CD1c-positive myeloid dendritic cell (primary cell): ENCODE measurements at regions not wholly inside any gene's neighbourhood (a gene's known extent, or its start where the extent isn't known, plus 50 kb on each side); places are given as distances from the start of the nearest gene placed in this dataset.

Source experiments
- DNase-seq: peaks from one replicate; pipeline ENCODE4 v3.0.0-alpha.2; 2016; ENCODE audit errors: extremely low spot score

DNA sequence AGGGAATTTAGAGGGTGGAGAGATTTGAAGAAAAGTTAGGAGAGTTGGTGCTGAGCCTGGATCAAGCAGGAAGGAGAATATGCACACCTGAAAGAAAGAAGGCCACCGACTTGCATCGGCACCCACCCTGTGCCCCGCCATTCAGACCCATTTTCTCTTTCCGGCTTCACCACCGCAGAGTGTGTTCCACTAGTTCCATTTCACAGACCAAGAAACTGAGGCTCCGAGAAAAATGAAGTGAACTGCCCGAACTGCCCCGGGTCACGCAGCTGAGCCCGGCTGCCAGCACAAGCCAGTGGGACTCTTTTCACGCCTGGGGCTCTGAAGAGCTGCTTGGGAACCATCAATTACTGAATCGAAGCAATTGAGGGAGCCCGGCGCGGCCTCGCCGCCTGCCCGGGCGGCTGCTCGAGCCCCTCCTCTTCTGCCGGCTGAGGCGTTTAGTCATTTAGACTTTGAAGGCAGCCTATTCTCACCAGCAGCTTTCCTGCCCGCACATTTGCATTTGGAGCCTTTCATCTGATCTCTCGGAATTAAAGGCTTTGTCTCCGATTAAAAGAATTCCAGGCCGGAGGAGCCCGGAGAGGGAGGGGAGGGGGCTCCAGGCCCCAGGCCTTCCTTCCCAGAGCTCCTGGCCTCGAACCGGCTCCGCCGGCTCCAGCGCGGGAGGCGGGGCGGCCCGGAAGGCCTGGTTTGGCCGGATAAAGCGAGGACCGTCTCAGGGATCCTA, 140.2 kb upstream of the PJA1 start:
- DNase-seq = no peak

DNA sequence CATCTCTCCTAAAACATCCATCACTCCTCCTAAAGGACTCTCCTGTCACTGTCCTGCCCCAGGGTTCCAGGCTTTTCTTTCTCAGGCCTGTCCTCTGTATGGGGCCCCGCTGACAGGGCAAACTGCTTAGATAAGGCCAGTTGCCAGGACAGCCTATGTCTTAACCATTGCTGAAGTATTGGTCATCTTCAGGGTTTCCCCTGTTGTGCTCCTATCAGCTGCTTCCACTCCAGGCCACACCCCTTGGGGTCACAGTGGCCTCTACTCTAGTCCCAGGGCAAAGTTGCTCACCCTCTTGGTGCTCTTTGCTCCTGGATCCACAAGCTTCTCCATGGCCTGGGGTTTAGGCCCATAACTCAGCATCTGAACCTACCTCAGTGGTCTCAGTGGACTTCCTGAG, 138.0 kb upstream of the PJA1 start:
- DNase-seq = no peak

DNA sequence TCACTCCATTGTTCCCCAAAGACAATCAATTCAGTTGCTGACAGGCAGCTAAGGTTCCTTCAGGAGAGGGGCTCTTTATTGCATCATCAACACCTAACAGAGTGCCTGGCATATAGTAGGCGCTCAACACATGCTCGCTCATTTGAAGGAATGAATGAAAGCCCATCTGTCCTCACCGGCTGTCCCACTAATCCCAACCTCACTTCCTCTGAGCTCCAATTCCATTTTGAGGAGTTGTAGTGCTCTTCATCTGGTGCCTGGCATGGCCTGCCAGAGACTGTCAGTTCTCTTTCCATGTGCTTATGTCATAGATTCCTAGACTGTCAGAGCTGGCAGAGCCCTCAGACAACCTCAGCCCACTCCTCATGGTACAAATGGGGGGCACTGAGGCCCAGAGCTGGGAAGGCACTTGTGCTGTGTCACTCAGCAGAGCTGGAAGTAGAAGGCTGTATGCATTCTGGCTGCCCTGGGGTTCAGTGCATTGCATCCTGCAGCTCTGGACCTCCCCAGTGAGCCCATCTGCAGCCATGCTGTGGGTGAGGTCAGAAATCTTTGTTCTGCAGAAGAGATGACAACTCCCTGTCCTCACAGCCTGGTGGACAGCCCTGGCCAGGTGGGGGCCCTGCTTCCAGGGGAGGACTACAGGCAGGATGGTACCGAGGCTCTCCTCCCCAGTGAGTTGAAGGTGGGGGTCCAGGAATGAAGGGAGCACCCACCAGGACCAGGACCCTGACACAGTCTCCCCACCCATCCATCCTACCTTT, 134.9 kb upstream of the PJA1 start:
- DNase-seq = no peak

DNA sequence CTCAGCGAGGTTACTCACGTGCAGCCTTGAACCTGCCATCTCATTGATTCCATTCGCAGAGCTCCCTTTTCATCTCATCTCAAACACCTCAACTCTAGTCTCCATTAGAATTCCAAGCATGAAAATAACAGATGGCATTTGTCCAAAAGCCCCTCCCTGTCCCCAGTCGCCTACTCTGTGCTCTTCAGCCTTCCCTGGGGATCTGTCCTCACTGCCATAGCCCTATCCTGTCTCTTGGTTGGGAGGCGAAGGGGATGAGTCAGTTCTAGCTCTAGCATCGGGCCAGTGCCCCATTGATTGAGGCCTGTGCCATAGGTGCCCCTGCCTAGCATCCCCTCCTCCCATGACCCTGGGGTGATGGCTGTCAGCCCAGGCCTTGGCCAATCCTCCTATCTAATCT, 134.0 kb upstream of the PJA1 start:
- DNase-seq = no peak

DNA sequence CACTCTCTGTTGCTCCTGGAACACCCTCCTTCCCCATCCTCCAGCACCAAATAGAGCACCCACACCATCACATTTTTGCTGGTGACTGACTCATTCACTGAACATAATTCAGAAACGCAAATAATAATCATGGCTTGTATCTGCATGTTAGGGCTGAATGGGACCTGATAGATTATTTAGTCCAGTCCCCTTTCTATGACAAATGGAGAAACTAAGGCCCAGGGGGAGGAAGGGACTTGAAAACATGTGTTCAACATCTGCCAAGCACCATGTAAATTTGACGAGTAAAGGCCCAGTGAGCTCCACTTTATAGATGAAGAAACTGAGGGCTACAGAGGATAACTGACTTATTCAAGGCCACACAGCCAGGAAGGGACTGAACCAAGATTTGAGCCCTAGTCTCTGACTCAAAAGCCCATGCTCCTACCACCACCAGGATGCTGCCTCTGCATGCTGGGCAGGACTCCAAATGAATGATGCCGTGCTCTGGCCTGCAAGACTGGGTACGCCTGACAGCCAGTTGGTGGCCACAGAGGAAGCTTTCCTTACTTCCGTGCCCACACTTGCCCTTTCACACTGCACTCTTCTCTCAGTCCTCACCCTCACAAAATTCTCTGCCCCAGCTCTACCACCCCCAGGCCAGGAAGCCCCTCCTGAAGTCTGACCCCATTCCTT, 133.3 kb upstream of the PJA1 start:
- DNase-seq = no peak

DNA sequence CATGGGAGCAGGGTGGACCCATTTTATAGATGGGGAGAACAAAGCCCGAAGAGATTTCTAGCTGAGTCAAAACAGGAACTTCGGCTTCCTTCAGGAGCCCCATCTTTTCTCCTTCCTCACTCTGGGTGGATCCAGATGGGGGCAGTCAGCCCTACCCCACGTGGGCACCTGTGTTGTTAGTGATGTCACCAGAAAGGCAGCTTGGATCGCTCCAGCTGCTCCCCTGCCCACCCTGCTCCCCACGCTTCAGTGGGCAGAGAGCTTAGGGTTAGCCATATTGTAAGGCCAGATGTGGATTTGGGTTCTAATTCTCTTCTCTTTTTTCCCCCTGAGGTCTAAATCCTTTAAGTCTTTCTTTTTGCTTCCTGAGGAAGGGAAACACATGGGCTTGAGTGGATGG, 132.3 kb upstream of the PJA1 start:
- no peak for DNase-seq

DNA sequence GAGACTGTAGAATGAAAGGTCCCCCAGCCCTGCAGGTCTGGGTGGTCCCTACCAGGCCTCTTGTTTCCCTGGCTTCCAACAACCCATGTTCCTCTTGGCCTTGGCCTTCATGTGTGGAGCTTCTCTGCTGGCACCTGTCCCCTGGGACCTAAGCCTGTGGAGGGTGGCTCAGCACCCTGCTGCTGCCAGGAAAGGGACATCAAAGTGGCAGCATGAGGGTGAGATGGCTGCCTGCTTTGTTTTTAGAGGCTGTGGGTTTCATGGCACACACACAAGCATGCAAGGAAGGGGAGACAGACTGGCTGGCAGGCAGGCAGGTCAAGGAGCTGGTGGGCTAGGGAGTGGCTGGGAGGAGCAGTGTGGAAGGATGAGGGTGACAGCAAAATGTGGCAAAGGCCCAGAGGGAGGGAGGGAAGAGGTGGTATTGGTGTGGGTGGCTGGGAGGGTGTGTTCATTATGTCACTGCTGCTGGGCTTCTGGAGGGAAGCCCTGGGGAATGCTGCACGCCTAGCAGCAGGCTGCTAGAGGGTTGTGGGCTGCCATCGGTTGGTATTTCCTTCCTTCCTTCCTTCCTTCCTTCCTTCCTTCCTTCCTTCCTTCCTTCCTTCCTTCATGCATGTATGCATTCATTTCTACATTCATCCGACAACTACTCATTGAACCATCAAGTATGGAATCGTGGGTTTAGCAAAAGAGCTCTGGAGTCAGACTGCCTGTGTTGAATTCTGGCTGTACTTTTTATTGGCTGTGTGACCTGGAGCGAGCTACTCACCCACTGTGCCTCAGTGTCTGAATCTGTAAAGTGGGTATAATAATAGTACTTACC, 128.7 kb upstream of the PJA1 start:
- DNase-seq = no peak

DNA sequence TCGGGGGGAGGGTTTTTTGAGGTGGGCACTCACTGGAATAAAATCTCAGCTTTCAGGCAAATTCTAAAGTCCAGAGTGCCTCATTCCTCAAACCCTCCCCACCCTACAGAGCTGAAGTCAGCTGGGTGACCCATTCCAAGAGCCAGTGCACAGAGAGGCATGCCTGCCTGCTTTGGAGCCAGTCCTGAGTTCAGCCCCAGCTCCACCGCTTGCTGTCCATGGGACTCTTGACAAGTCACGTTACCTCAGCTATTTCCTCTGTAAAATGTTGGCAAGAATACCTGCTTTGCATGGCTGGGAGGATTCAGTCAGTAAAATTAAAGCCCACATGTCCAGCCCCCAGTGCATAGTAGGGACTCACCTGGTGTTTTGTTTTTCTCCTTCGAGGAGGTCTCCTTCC, 125.9 kb upstream of the PJA1 start:
- DNase-seq = no peak

DNA sequence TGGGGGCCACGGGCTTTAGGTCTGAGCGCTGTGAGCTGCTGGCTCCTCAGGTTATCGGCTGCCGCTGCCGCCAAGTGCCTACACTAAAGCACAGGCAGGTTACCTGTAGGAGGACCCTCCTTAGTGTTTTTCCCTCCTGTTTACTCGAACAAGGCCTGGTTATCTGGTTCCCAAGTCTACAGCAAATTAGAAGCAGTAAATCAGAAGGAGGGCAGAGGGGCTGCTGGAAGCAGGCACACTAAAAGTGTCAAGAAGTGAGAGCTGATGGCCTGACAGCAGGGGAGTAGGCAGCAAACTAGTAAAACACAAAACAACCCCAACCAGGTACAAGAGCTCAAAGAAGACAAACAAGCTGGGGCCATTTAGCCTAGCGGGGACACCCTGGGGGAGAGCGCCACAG, 125.0 kb upstream of the PJA1 start:
- DNase-seq = no peak

DNA sequence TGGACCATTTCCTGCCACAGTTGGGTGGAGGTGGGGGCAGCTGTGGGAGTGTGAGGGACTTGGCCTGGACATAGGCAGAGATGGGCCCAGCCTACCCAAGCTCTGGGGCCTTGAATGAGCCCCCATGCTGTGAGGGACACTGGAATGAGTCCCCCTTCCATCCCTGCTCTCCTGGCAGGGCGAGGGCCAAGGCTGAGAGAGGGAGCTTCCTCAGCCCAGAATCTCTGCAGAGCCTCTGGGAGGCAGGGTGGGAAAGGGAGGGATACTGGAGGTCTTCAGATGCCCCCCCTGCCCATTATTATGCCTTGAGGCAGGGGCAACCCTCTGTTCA, 124.5 kb upstream of the PJA1 start:
- no peak for DNase-seq

DNA sequence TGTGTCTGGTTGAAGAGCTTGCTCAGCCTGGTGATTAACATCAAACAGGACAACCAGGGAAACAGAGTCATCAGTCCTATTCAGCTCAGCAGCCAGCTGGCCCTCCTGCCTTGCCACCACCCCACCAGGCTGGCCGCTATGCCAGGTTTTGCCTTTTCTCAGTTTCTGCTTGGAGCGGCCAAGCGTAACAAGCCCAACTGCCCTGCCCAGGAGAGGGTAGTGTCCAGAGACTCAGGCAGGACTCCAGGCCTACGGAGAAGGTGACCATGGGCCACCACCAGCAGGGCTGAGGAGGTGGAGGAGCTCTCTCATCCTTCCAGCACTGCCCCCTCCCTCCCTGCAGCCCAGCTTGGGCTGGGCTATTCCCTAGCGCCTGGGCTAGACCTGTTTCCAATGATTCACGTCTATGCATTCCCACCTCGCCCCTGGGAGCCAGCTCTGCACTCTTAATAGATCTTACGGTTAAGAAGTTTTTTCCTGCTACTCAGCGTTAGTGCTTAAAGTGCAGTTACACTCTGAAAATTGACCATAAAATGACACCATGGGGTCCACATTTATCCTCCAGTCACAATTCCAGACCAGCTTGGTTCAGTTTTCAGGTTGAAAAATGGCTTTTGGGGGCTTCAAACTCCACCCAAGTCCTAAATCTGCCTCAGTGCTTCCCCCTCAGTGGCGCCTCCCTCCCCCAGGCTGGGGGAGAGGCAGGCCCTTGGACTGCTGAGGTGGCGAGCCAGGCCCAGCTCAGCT, 124.0 kb upstream of the PJA1 start:
- DNase-seq = no peak

DNA sequence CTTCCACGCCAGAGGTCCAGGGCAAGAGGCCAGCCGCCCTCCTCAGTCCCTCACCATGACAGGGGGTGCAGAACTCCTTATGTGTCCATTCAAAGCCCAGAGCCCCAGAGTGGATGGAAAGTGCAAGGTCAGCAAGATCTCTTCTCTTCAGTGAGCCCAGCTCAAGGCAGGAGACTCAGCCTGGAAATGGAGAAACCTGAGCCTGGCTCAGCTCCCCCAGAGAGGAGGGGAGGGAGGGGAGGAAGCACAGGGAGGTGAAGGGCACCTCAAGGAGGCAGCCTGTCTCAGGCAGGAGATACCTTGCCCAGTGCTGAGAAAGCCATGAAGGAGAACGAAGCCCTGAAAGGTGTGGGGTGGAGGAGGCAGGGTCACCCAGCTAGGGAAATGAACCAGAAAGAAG, 121.8 kb upstream of the PJA1 start:
- DNase-seq = no peak

DNA sequence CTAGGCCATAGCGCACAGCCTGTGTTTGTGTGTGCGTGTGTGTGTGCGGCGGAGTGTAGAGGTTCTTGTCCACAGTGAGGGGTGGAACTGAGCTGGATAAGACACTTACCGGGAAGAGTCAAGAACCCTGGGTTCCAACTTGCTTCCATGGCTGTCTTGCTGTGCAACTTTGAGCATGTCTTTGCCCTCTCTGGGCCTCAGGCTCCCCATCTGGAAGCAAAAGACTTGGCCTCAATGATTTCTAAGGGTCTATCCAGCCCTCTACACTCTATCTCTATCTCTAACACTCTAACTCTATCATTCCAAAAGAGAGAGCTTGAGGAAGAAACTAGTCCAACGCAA, 121.3 kb upstream of the PJA1 start:
- no peak for DNase-seq

DNA sequence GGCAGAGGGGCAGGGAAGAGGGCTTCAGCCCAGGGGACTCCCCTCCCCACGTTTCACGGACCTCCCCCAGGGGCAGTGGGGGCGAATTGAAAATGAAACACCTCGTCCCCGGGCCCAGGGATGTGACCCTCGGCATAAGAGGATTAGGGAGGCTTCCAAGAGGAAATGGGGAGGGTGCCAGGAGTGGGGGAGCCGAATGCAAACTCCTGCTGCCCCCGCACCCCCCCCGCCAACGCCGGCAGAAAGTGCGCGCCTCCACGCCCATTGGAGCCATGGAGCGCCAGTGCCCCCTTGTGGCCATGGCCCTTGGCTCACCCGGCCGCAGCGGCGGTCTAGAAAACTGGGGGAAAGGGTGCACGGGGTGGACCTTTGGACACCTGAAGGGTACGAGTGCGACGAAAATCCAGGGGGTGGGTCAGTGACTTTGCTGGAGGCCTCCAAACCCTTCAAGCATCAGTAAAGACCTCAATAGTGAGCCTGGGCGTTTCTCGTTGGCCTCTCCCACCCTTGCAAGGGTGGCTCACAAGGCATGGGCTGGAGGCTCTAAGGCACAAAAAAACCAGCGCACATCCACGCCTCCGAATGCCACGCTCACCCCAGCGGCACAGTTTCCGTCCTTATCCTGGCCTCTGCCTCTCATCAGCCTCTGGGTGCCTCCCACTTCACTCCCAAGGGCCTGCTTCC, 120.8 kb upstream of the PJA1 start:
- DNase-seq = peak; percentile 42

DNA sequence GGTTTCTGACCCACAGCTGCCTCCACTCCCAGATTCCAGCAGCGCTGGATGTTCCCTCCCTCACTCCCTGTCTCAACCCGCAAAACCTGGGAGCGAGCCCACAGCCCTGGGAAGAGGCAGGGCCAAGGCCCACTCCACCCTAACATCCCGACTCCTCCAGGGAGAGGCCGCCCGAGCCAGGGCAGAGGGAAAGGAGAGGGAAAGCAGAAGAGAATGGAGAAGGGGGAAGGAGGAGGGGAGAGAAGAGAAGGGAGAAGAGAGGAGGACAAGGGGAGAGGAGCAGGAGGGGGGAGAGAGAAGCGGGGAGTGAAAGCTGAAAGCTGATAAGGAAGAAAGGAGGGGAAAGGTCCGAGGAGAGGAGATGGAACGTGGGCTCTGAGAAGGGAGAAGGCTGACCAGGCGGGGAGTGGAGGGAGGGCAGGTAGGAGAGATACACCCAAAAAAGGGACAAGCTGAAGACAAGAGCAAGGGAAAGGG, 120.2 kb upstream of the PJA1 start:
- no peak for DNase-seq

DNA sequence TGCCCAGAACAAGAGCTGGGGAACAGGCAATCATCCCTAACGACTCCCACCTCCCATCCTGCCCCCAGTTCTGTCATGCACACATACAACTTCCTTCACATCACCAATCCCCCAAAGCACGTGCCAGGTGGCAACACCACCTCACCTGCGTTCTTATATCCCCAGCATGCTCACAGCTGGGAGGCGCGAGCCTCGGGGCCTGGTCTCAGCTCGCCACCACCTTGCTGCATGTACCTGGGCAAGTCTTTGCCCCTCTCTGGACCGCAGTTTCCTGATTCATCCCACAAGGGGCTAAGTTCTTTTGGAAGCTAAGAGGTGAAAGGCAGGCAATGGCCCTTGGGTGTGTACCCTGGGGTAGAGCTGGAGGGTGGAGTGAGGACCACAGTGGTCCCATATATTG, 119.2 kb upstream of the PJA1 start:
- no peak for DNase-seq

DNA sequence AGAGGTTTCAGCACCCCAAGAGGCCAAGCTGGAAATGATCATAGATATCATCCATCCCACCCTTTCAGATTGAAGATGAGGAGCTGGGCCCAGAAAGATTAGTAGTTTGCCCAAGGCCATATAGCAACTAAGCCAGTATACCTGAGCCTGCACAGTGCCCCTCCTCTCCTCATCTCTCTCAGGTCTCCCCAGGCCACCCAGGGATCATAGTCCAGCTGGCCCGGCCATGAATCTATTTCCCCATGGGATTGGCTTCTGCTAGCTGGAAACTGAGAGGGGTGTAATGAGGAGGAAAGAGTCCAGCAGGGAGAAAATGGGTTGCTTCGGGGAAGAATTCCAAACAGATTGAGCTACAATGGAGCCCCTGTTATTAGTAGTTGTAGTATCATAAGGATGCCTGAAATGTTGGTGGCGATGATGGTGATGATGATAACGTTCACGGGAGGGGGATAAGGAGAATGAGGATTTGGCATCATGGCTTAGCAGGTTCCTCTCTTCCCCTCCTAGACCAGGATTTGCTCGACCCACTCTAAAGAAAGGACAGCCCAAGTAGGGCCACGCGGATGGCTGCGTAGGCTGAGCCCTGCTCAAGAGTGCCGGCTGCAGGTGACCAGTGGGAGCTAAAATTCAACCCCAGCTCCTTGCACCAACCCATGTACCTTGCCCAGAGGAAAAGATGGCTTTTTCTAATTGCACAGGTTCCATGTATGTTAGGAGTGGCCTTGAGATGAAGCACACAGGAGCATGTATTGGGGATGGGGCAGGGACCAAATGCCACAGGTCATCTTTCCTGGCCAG, 117.8 kb upstream of the PJA1 start:
- no peak for DNase-seq

DNA sequence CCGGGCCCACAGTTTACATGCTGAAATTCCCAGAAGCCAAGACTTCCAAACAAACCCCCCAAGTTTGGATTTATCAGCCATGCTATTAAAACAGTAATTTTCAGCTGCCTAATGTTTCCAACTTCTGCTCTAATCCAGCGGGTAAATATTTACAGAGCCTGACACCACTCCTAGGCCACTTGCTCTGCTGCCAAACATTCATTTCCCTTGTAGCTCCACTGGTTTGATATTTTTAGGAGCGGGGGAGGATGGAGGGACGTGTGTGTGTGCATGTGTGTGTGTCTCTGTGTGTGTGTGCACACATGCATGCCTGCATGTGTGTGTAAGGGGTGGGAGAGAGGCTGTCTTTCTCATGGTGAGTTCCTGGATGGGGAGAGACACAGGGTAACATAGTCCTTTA, 115.7 kb upstream of the PJA1 start:
- no peak for DNase-seq

DNA sequence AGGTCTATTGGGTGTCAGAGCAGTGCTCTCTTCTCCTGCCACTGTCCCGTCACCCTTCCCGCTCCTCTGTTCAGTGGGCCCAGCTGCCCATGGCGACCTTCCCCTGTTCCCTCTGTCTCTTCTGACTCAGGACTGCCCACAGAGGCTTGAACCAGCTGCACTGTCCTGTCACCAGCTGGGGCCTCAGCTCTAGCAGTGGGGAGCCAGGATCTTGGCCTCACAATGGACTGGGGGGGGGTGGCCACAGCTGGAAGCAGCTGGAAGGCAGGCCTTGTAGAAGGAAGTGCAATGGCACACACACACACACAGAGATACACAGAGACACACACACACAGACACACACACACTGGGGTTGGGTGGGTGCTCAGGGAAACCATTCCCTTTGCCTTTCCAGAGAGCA, 114.0 kb upstream of the PJA1 start:
- no peak for DNase-seq

DNA sequence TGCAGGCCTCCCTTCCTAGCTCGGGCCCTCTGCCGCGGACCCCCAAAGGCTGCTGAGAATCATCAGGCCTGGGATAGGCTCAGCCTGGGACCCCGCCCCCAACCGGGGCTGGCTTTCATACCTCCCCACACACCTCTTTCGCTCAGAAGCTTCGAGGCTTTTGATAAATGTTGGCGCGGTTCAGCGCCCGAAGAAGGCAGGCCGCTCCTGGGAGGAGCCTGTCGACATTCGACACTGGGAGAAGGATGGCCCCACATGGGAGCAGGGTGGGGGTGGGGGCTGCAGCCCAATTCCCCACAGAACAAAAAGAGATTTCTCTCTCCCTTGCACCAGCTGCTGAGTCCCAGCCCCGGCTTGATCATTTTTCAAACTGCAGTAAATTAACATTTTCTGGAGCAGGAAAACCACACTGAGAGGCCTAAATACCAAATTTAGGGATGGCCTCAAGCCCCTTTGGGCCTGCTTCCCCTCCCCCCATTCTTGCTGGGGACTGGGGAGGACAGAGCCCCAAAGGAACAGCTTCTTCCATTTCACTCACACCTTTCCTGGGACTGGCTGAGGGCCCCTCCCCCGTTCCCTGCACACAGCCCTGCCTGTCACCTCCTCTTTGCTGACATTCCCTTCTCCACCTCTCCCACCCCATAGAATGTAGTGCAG, 112.9 kb upstream of the PJA1 start:
- DNase-seq = no peak
